Astrocyte of the spinal cord (primary cell): ENCODE measurements at regions not wholly inside any gene's neighbourhood (a gene's known extent, or its start where the extent isn't known, plus 50 kb on each side); places are given as distances from the start of the nearest gene placed in this dataset.

ENCODE experiments used
- DNase-seq: peaks from one replicate; pipeline ENCODE4 v3.0.0; 2011; ENCODE audit warnings: low read depth, low spot score
- H3K4me3 ChIP-seq: 2 replicates; pipeline ENCODE4 v1.5.1; 2011; ENCODE audit warnings: low read depth, mild to moderate bottlenecking, low read length, moderate library complexity
- CTCF ChIP-seq: IDR thresholded peaks from 2 replicates; pipeline ENCODE4 v1.5.1; 2012; ENCODE audit warnings: low read depth, mild to moderate bottlenecking, low read length, inconsistent platforms
- in situ Hi-C: cut with HindIII; loops from 2 replicates; pipeline ENCODE4 v1.10.0; 2017; ENCODE audit warnings: low sequenced_read_pairs

- no peak overlapping the region for H3K4me3 ChIP-seq
- in situ Hi-C loops: no loop called here
- TF ChIP-seq CTCF: no peak
- DNase-seq: no peak
Measured at GRCh38 chr14:65833267-65833880, 420.8 kb downstream of the FUT8 start.

- no peak for DNase-seq
- in situ Hi-C loops: no loop called here
- TF ChIP-seq CTCF: no peak
- no peak overlapping the region for H3K4me3 ChIP-seq
Measured at GRCh38 chr14:65834051-65834450, 421.5 kb downstream of the FUT8 start.

DNA sequence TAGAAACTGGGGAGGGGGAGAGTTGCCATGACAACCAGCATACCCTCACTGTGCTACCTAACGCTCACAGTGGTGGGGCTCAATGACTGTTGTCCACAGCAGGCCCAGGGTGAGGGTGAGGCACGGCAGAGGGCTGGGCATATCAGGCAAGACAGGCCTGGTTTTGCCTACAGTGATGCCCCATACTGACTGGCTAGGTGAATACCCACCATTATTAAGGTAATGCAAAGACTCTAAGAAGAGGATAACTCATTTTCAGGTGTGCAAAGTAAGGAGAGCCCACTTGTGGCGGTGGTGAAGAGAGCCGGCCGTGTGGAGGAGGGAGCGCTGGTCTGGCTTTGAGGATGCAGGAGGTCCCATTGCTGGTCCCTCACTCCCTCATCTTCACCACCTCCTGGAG, 422.3 kb downstream of the FUT8 start:
- no peak for DNase-seq
- in situ Hi-C loops: no loop called here
- no peak for TF ChIP-seq CTCF
- no peak overlapping the region for H3K4me3 ChIP-seq

DNA sequence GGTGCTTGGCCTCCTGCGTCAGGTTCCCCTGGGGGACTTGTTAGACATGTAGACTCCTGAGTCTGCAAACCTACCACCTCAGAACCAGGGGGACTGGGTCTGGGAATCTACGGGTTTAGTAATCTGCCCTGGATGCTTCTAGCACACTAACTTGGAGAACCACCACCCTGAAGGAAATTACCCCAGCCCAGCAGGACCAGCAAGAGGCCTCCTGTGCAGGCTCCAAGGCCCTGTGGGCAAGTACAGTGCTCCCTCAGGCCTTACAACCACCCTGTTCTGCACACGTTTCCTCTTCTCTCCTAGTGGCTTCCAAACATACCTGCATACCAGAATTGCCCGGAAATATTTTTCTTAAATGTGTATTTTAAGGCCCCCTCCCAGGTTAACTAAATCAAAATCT, 423.0 kb downstream of the FUT8 start:
- DNase-seq: no peak
- TF ChIP-seq CTCF: no peak
- H3K4me3 ChIP-seq: no peak overlapping the region
- in situ Hi-C loops: no loop called here

DNA sequence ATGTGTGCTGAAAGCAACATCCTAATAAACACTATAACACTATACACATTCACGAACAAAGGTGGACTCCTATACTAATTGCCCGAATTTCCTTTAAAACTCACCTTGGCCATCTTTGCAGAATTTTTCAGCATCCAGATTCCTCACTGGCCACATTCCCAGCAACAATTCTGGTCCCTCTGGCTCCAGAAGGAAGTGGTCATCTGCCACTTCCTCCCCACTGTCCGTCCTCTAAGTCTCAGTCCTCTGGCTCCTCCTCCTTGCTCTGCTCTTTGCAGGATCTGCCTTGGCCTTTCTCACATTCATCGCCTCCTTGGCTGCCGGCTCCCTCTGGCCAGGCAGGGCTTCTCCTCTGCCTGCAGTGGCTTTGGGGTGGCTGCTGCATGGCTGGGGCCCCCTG, 426.0 kb downstream of the FUT8 start:
- DNase-seq: no peak
- no peak overlapping the region for H3K4me3 ChIP-seq
- in situ Hi-C loops: no loop called here
- no peak for TF ChIP-seq CTCF

- H3K4me3 ChIP-seq: no peak overlapping the region
- TF ChIP-seq CTCF: no peak
- in situ Hi-C loops: no loop called here
- no peak for DNase-seq
Measured at GRCh38 chr14:65840118-65840751, 427.7 kb downstream of the FUT8 start.
